H9 (cell line): ENCODE measurements at regions not wholly inside any gene's neighbourhood (a gene's known extent, or its start where the extent isn't known, plus 50 kb on each side); places are given as distances from the start of the nearest gene placed in this dataset.

Experiments used
- DNase-seq: peaks from one replicate; pipeline ENCODE4 v3.0.0-alpha.2; 2017
- H2AFZ ChIP-seq: one replicate; pipeline ENCODE4 v1.6.1; 2013; ENCODE audit warnings: mild to moderate bottlenecking, low read length, control low read depth, moderate library complexity
- H2AK5ac ChIP-seq: 2 replicates; pipeline ENCODE4 v1.6.1; 2013; ENCODE audit warnings: low read length, control low read depth, mixed read lengths; ENCODE audit not compliant: insufficient read length
- H2BK120ac ChIP-seq: one replicate; pipeline ENCODE4 v1.6.1; 2013; ENCODE audit warnings: low read depth, mild to moderate bottlenecking, low read length, control low read depth, inconsistent platforms; ENCODE audit not compliant: poor library complexity, severe bottlenecking
- H2BK12ac ChIP-seq: 2 replicates; pipeline ENCODE4 v1.6.1; 2013; ENCODE audit warnings: low read length, control low read depth, mixed read lengths, low read depth; ENCODE audit not compliant: insufficient read length
- H2BK15ac ChIP-seq: 2 replicates; pipeline ENCODE4 v1.6.1; 2013; ENCODE audit warnings: low read depth, low read length, control low read depth
- H2BK20ac ChIP-seq: one replicate; pipeline ENCODE4 v1.6.1; 2013; ENCODE audit warnings: low read depth, mild to moderate bottlenecking, low read length, control low read depth, inconsistent platforms; ENCODE audit not compliant: poor library complexity, severe bottlenecking
- H2BK5ac ChIP-seq: 2 replicates; pipeline ENCODE4 v1.6.1; 2013; ENCODE audit warnings: low read length, control low read depth, mixed read lengths; ENCODE audit not compliant: insufficient read length
- H3K14ac ChIP-seq: 2 replicates; pipeline ENCODE4 v1.6.1; 2013; ENCODE audit warnings: low read length, control low read depth; ENCODE audit not compliant: insufficient read depth
- H3K18ac ChIP-seq: 2 replicates; pipeline ENCODE4 v1.6.1; 2013; ENCODE audit warnings: low read depth, mild to moderate bottlenecking, mixed read lengths, low read length, control low read depth; ENCODE audit not compliant: insufficient read length
- H3K23ac ChIP-seq: 2 replicates; pipeline ENCODE4 v1.6.1; 2013; ENCODE audit warnings: low read length, control low read depth, mixed read lengths, low read depth; ENCODE audit not compliant: insufficient read length
- H3K23me2 ChIP-seq: 2 replicates; pipeline ENCODE4 v1.6.1; 2013; ENCODE audit warnings: low read depth, mild to moderate bottlenecking, mixed read lengths, low read length, control low read depth; ENCODE audit not compliant: insufficient read length, poor library complexity, severe bottlenecking
- H3K27ac ChIP-seq: 2 replicates; pipeline ENCODE4 v1.5.1; 2013; ENCODE audit warnings: low read length, control low read depth, mixed read lengths, low read depth; ENCODE audit not compliant: insufficient read length
- H3K27me3 ChIP-seq: 2 replicates; pipeline ENCODE4 v1.6.1; 2013; ENCODE audit warnings: low read length, control low read depth, inconsistent platforms; ENCODE audit not compliant: insufficient read depth
- H3K4ac ChIP-seq: 2 replicates; pipeline ENCODE4 v1.6.1; 2013; ENCODE audit warnings: low read depth, mild to moderate bottlenecking, control low read depth, inconsistent platforms, low read length, moderate library complexity
- H3K4me1 ChIP-seq: 2 replicates; pipeline ENCODE4 v1.6.1; 2013; ENCODE audit warnings: low read length, control low read depth, inconsistent platforms; ENCODE audit not compliant: insufficient read depth
- H3K4me2 ChIP-seq: 2 replicates; pipeline ENCODE4 v1.6.1; 2013; ENCODE audit warnings: low read length, control low read depth, mixed read lengths; ENCODE audit not compliant: insufficient read length, insufficient read depth
- H3K56ac ChIP-seq: 2 replicates; pipeline ENCODE4 v1.6.1; 2013; ENCODE audit warnings: low read depth, mild to moderate bottlenecking, mixed read lengths, low read length, control low read depth; ENCODE audit not compliant: insufficient read length
- H3K79me1 ChIP-seq: 2 replicates; pipeline ENCODE4 v1.6.1; 2013; ENCODE audit warnings: low read depth, mild to moderate bottlenecking, moderate library complexity, low read length, control low read depth, inconsistent platforms; ENCODE audit not compliant: insufficient read depth, poor library complexity, severe bottlenecking
- H3K79me2 ChIP-seq: 2 replicates; pipeline ENCODE4 v1.6.1; 2013; ENCODE audit warnings: low read length, control low read depth, inconsistent platforms; ENCODE audit not compliant: insufficient read depth
- H3K9ac ChIP-seq: 2 replicates; pipeline ENCODE4 v1.6.1; 2013; ENCODE audit warnings: low read length, control low read depth, mixed read lengths; ENCODE audit not compliant: insufficient read length; ENCODE audit errors: extremely low read depth
- H3K9me3 ChIP-seq: one replicate; pipeline ENCODE4 v1.6.1; 2013; ENCODE audit warnings: low read depth, low read length, inconsistent platforms; ENCODE audit not compliant: control insufficient read depth
- H3T11ph ChIP-seq: one replicate; pipeline ENCODE4 v1.6.1; 2013; ENCODE audit warnings: mild to moderate bottlenecking, low read length, control low read depth, inconsistent platforms
- H4K20me1 ChIP-seq: one replicate; pipeline ENCODE4 v1.6.1; 2013; ENCODE audit not compliant: control insufficient read depth, insufficient read length, insufficient read depth
- H4K5ac ChIP-seq: 2 replicates; pipeline ENCODE4 v1.6.1; 2013; ENCODE audit warnings: low read depth, mild to moderate bottlenecking, mixed read lengths, low read length, control low read depth; ENCODE audit not compliant: insufficient read length
- H4K8ac ChIP-seq: replicated peaks from 2 replicates; pipeline ENCODE4 v1.6.1; 2013; ENCODE audit warnings: low read length, control low read depth, mixed read lengths, low read depth; ENCODE audit not compliant: insufficient read length
- H4K91ac ChIP-seq: 2 replicates; pipeline ENCODE4 v1.6.1; 2013; ENCODE audit warnings: low read depth, mild to moderate bottlenecking, moderate library complexity, mixed read lengths, low read length, control low read depth; ENCODE audit not compliant: insufficient read length
- H3K27ac Mint-ChIP-seq, 3 experiments: 2 replicates in 2 of 3; 3 replicates in 1 of 3; pipeline ENCODE4 v1.8.0; 2020 to 2021; ENCODE audit warnings: mixed read lengths in 3 of 3, mild to moderate bottlenecking in 1 of 3, moderate library complexity in 1 of 3
- H3K27me3 Mint-ChIP-seq: 2 replicates; pipeline ENCODE4 v1.8.0; 2021; ENCODE audit warnings: low read depth, mild to moderate bottlenecking, moderate library complexity, mixed read lengths
- H3K36me3 Mint-ChIP-seq, 3 experiments: 2 replicates in 2 of 3; 3 replicates in 1 of 3; pipeline ENCODE4 v1.8.0; 2020 to 2021; ENCODE audit warnings: low read depth in 3 of 3, mixed read lengths in 3 of 3; ENCODE audit not compliant: insufficient read depth in 1 of 3
- H3K4me1 Mint-ChIP-seq, 2 experiments: 2 replicates each; pipeline ENCODE4 v1.8.0; 2020; ENCODE audit warnings: mixed read lengths in 2 of 2
- H3K4me3 Mint-ChIP-seq, 2 experiments: 2 replicates in 1 of 2; 3 replicates in 1 of 2; pipeline ENCODE4 v1.8.0; 2020 to 2021; ENCODE audit warnings: mild to moderate bottlenecking in 2 of 2, mixed read lengths in 2 of 2, moderate library complexity in 1 of 2
- H3K9me3 Mint-ChIP-seq, 2 experiments: 2 replicates in 1 of 2; 3 replicates in 1 of 2; pipeline ENCODE4 v1.8.0; 2020; ENCODE audit warnings: mild to moderate bottlenecking in 2 of 2, mixed read lengths in 2 of 2, moderate library complexity in 1 of 2
- WGBS: extraction: QIAGEN DNeasy Blood & Tissue Kit; methylation state at CpG from one replicate; pipeline ENCODE4 v1.1.7; 2013; ENCODE audit warnings: missing lambda C conversion rate, low lambda C conversion rate, mixed read lengths; ENCODE audit not compliant: insufficient read length; ENCODE audit errors: extremely low coverage; 5-methylcytosine and 5-hydroxymethylcytosine counted together
- TF ChIP-seq, protein P1 (sequence below): fragments of 200-600 bp; sonication (generic); conservative IDR thresholded peaks from 3 replicates; pipeline ENCODE4 v1.8.0; 2021; ENCODE audit warnings: antibody characterized with exemption, mild to moderate bottlenecking

DNA sequence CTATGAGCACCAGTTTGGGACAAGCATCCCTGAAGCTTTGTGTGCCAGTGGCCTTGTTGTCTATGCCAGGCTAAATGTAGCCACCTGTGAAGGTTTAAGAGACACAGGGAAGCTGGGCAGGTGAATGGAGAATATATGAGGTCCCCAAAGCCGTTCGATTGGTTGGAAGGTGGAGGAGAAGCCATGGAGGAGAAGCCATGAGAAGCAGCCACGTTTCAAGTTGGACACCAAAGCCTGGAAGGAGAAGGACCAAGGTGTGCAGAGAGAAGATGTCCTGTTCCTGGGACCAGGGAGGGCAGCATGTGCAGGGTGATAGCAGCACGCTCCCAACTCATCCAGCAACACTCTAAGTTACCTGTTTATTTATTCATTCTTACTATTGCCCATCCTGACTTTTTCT lies 432.3 kb upstream of the TSHZ3 start:
- no peak for DNase-seq
- Histone ChIP-seq H3K56ac (no peak overlapping the region), H3K79me1 (no peaks in the 10 kb centered on the region), H4K5ac (no peak overlapping the region), H3K23me2 (no peaks in the 10 kb centered on the region), H3K4ac (no peak overlapping the region), H4K91ac (no peak overlapping the region), H2BK120ac (no peak overlapping the region), H2AFZ (no peak overlapping the region), H2BK5ac (no peak overlapping the region), H3K9ac (no peak overlapping the region), H3T11ph (no peak overlapping the region), H2BK15ac (no peak overlapping the region), H3K4me1 (no peaks in the 10 kb centered on the region), H4K8ac (no peak overlapping the region), H3K79me2 (no peaks in the 10 kb centered on the region), H3K9me3 (no peaks in the 10 kb centered on the region), H2BK20ac (no peak overlapping the region), H3K4me2 (no peak overlapping the region), H2BK12ac (no peak overlapping the region), H3K18ac (no peak overlapping the region), H3K14ac (no peak overlapping the region), H3K27ac (no peak overlapping the region), H2AK5ac (no peak overlapping the region), H4K20me1 (no peaks in the 10 kb centered on the region), H3K27me3 (no peaks in the 10 kb centered on the region), H3K23ac (no peak overlapping the region)
- peaks cover 2% of the 10 kb centered on the region; the same call in 1 of the 2 replicates for H3K27me3 Mint-ChIP-seq
- H3K27ac Mint-ChIP-seq = no peak overlapping the region; a peak in 1 of 7 replicates
- WGBS = no CpG with 5 or more reads among the region's 4 CpGs
- H3K36me3 Mint-ChIP-seq = no peaks in the 10 kb centered on the region
- TF ChIP-seq, protein P1, sequence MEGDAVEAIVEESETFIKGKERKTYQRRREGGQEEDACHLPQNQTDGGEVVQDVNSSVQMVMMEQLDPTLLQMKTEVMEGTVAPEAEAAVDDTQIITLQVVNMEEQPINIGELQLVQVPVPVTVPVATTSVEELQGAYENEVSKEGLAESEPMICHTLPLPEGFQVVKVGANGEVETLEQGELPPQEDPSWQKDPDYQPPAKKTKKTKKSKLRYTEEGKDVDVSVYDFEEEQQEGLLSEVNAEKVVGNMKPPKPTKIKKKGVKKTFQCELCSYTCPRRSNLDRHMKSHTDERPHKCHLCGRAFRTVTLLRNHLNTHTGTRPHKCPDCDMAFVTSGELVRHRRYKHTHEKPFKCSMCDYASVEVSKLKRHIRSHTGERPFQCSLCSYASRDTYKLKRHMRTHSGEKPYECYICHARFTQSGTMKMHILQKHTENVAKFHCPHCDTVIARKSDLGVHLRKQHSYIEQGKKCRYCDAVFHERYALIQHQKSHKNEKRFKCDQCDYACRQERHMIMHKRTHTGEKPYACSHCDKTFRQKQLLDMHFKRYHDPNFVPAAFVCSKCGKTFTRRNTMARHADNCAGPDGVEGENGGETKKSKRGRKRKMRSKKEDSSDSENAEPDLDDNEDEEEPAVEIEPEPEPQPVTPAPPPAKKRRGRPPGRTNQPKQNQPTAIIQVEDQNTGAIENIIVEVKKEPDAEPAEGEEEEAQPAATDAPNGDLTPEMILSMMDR = no peak
- no peaks in the 10 kb centered on the region for H3K9me3 Mint-ChIP-seq
- no peak overlapping the region for H3K4me3 Mint-ChIP-seq
- H3K4me1 Mint-ChIP-seq = peaks cover 6 to 9% of the 10 kb centered on the region in 2 experiments; a peak in 3 of 4 replicates
